ENCODE measurements at regions not wholly inside any gene's neighbourhood (a gene's known extent, or its start where the extent isn't known, plus 50 kb on each side); places are given as distances from the start of the nearest gene placed in this dataset.

GRCh38 chr11:121780971-121781370, 328.2 kb upstream of the SORL1-AS1 start:
- TF ChIP-seq CTCF (IDR thresholded peaks at IDR 0.05; ENCODE audit: unreplicated experiment): no peak
- DNase-seq (ENCODE audit: low spot score in 2 of 2, unreplicated experiment in 2 of 2): no peak
- peaks cover 23% of the 10 kb centered on the region for H3K9me3 Mint-ChIP-seq
- H3K4me3 Mint-ChIP-seq: no peak overlapping the region
- peaks cover 1% of the 10 kb centered on the region for H3K4me1 Mint-ChIP-seq
- H3K27me3 Mint-ChIP-seq (ENCODE audit: low read depth): no peaks in the 10 kb centered on the region
- peaks cover 15% of the 10 kb centered on the region for H3K36me3 Mint-ChIP-seq
- H3K27ac Mint-ChIP-seq: no peak overlapping the region

GRCh38 chr11:121777056-121777455, 324.3 kb upstream of the SORL1-AS1 start:
- peaks cover 3% of the 10 kb centered on the region for H3K4me1 Mint-ChIP-seq
- H3K4me3 Mint-ChIP-seq: no peak overlapping the region

GRCh38 chr11:121775276-121775675, 322.5 kb upstream of the SORL1-AS1 start:
- H3K4me3 Mint-ChIP-seq: no peak overlapping the region

More at GRCh38 chr11:121777056-121777455, 324.3 kb upstream of the SORL1-AS1 start:
- H3K27ac Mint-ChIP-seq: no peak overlapping the region
- no peaks in the 10 kb centered on the region for H3K27me3 Mint-ChIP-seq (ENCODE audit: low read depth)
- peaks cover 3% of the 10 kb centered on the region for H3K9me3 Mint-ChIP-seq
- no peak for DNase-seq (ENCODE audit: low spot score in 2 of 2, unreplicated experiment in 2 of 2)
- no peak for TF ChIP-seq CTCF (IDR thresholded peaks at IDR 0.05; ENCODE audit: unreplicated experiment)
- H3K36me3 Mint-ChIP-seq: peaks cover 2% of the 10 kb centered on the region

GRCh38 chr11:121773076-121773475, 320.3 kb upstream of the SORL1-AS1 start:
- Mint-ChIP-seq H3K4me3 (no peak overlapping the region), H3K27me3 (ENCODE audit: low read depth) (no peaks in the 10 kb centered on the region), H3K27ac (no peak overlapping the region), H3K36me3 (no peaks in the 10 kb centered on the region), H3K9me3 (peaks cover 12% of the 10 kb centered on the region), H3K4me1 (peaks cover 5% of the 10 kb centered on the region)
- TF ChIP-seq CTCF (IDR thresholded peaks at IDR 0.05; ENCODE audit: unreplicated experiment): no peak
- DNase-seq (ENCODE audit: low spot score in 2 of 2, unreplicated experiment in 2 of 2): no peak

More at GRCh38 chr11:121775276-121775675, 322.5 kb upstream of the SORL1-AS1 start:
- Mint-ChIP-seq H3K27me3 (ENCODE audit: low read depth) (no peaks in the 10 kb centered on the region), H3K9me3 (no peaks in the 10 kb centered on the region), H3K4me1 (peaks cover 7% of the 10 kb centered on the region), H3K27ac (no peak overlapping the region), H3K36me3 (no peaks in the 10 kb centered on the region)
- TF ChIP-seq CTCF (IDR thresholded peaks at IDR 0.05; ENCODE audit: unreplicated experiment): no peak
- no peak for DNase-seq (ENCODE audit: low spot score in 2 of 2, unreplicated experiment in 2 of 2)

- Mint-ChIP-seq H3K9me3 (peaks cover 12% of the 10 kb centered on the region), H3K36me3 (no peaks in the 10 kb centered on the region), H3K4me1 (peaks cover 15% of the 10 kb centered on the region), H3K27me3 (ENCODE audit: low read depth) (no peaks in the 10 kb centered on the region), H3K27ac (peak overlapping the region; percentile 59), H3K4me3 (no peak overlapping the region)
- TF ChIP-seq CTCF (IDR thresholded peaks at IDR 0.05; ENCODE audit: unreplicated experiment): no peak
- DNase-seq (ENCODE audit: low spot score in 2 of 2, unreplicated experiment in 2 of 2): no peak
These were observed 318.3 kb upstream of the SORL1-AS1 start for GRCh38 chr11:121770939-121771595.

Measured in mesothelial cell of epicardium (in vitro differentiated cells).